HCT116 (cell line): ENCODE measurements at regions not wholly inside any gene's neighbourhood (a gene's known extent, or its start where the extent isn't known, plus 50 kb on each side); places are given as distances from the start of the nearest gene placed in this dataset.

Source experiments
- ATAC-seq: fragments of 200-7000 bp; cut with Tn5 transposase; 2 replicates; pipeline ENCODE4 v1.9.1; 2020; ENCODE audit warnings: mild to moderate bottlenecking, moderate library complexity
- BruUV-seq: library from RNA; stranded (reverse); fragments of 400-500 nt; replicated peaks from 2 replicates; lab custom pipeline; 2021; lab: Mats Ljungman, UMichigan
- CTCF ChIA-PET: fragments of 300-600 bp; sonication (Branson Sonifier 250); formaldehyde crosslinking; loops from one replicate; lab custom pipeline; 2021; ENCODE audit warnings: antibody characterized with exemption; lab: Charles Lee
- POLR2A ChIA-PET: fragments of 300-600, 350-600 bp; sonication (Branson Sonifier 250); formaldehyde crosslinking; loops from one replicate; lab custom pipeline; 2021; ENCODE audit warnings: antibody characterized with exemption; lab: Charles Lee
- RAD21 ChIA-PET, 2 experiments: fragments of 300-600 bp; sonication (Branson Sonifier 250); formaldehyde crosslinking; loops; one replicate each; lab custom pipeline; 2023; ENCODE audit warnings: low total read pairs in 2 of 2; ENCODE audit not compliant: uncharacterized antibody in 2 of 2, unreplicated experiment in 2 of 2, low non-redundant PET in 1 of 2; lab: Charles Lee
- DNase-seq: peaks from one replicate; pipeline ENCODE4 v3.0.0-alpha.2; 2010; ENCODE audit warnings: low read depth, low spot score
- H2AFZ ChIP-seq: fragments of 200-600 bp; shearing (Covaris generic), sonication (generic); 2 replicates; pipeline ENCODE4 v1.6.1; 2017; ENCODE audit warnings: low read depth, mixed run types, mixed read lengths, antibody characterized with exemption, low read length; ENCODE audit not compliant: poor library complexity, severe bottlenecking
- H3K27ac ChIP-seq: 2 replicates; pipeline ENCODE4 v1.5.1; 2012; ENCODE audit warnings: low read depth, low read length
- H3K27me3 ChIP-seq: fragments of 200-600 bp; sonication (generic); 2 replicates; pipeline ENCODE4 v1.6.1; 2016; ENCODE audit warnings: mixed run types, low read length, mixed read lengths; ENCODE audit not compliant: insufficient read depth
- H3K36me3 ChIP-seq, 2 experiments: fragments of 200-500 bp in 1 of 2; fragments of 200-600 bp in 1 of 2; sonication (Bioruptor generic) in 1 of 2; sonication (generic) in 1 of 2; 2 replicates each; pipeline versions ENCODE4 v1.5.1 to v1.6.1; 2014 to 2016; ENCODE audit warnings: low read length in 2 of 2, inconsistent platforms in 1 of 2, mixed read lengths in 1 of 2, mixed run types in 1 of 2; ENCODE audit not compliant: insufficient read depth in 2 of 2, control insufficient read depth in 1 of 2
- H3K4me1 ChIP-seq, 2 experiments: fragments of 200-600 bp in 1 of 2; sonication (generic) in 1 of 2; 2 replicates each; pipeline versions ENCODE4 v1.5.1 to v1.6.1; 2012 to 2017; ENCODE audit warnings: low read length in 2 of 2, inconsistent platforms in 1 of 2, mild to moderate bottlenecking in 1 of 2, mixed read lengths in 1 of 2, mixed run types in 1 of 2, moderate library complexity in 1 of 2; ENCODE audit not compliant: insufficient read depth in 2 of 2, control insufficient read depth in 1 of 2
- H3K4me2 ChIP-seq: fragments of 200-600 bp; sonication (generic); 2 replicates; pipeline ENCODE4 v1.6.1; 2017; ENCODE audit warnings: mixed run types, low read length, mixed read lengths
- H3K4me3 ChIP-seq, 2 experiments: fragments of 200-600 bp in 1 of 2; sonication (generic) in 1 of 2; replicated peaks in 1 of 2; 2 replicates each; pipeline ENCODE4 v1.5.1; 2011 to 2016; ENCODE audit warnings: low read length in 2 of 2, control low read depth in 1 of 2, low read depth in 1 of 2, mild to moderate bottlenecking in 1 of 2, mixed read lengths in 1 of 2, mixed run types in 1 of 2
- H3K79me2 ChIP-seq: fragments of 200-600 bp; sonication (generic); 2 replicates; pipeline ENCODE4 v1.6.1; 2017; ENCODE audit warnings: mild to moderate bottlenecking, mixed run types, low read length, moderate library complexity, mixed read lengths; ENCODE audit not compliant: insufficient read depth
- H3K9ac ChIP-seq: fragments of 200-600 bp; sonication (generic); 2 replicates; pipeline ENCODE4 v1.6.1; 2016; ENCODE audit warnings: low read length, mixed read lengths
- H3K9me2 ChIP-seq: fragments of 200-600 bp; sonication (generic), shearing (Covaris generic); 2 replicates; pipeline ENCODE4 v1.6.1; 2017; ENCODE audit warnings: mixed run types, mild to moderate bottlenecking, moderate library complexity; ENCODE audit not compliant: insufficient read depth
- H3K9me3 ChIP-seq, 2 experiments: fragments of 200-500 bp in 1 of 2; fragments of 200-600 bp in 1 of 2; sonication (Bioruptor generic) in 1 of 2; sonication (generic) in 1 of 2; 2 replicates each; pipeline ENCODE4 v1.6.1; 2014 to 2017; ENCODE audit warnings: low read length in 2 of 2, mixed read lengths in 2 of 2, inconsistent platforms in 1 of 2, low read depth in 1 of 2, mild to moderate bottlenecking in 1 of 2, mixed run types in 1 of 2, moderate library complexity in 1 of 2; ENCODE audit not compliant: control insufficient read depth in 1 of 2, insufficient read depth in 1 of 2
- H4K20me1 ChIP-seq: fragments of 200-600 bp; sonication (generic), shearing (Covaris generic); 2 replicates; pipeline ENCODE4 v1.6.1; 2017; ENCODE audit warnings: mixed run types, mild to moderate bottlenecking, moderate library complexity; ENCODE audit not compliant: insufficient read depth
- CBX3 ChIP-seq: IDR thresholded peaks from 2 replicates; pipeline ENCODE4 v1.6.1; 2012; ENCODE audit warnings: low read depth
- ELF1 ChIP-seq: IDR thresholded peaks from 2 replicates; pipeline ENCODE4 v1.6.1; 2012; ENCODE audit warnings: low read depth, borderline replicate concordance
- EZH2phosphoT487 ChIP-seq: fragments of 200-600 bp; IDR thresholded peaks from 2 replicates; pipeline ENCODE4 v1.6.1; 2018; ENCODE audit warnings: antibody characterized with exemption, borderline replicate concordance
- FOSL1 ChIP-seq: IDR thresholded peaks from 2 replicates; pipeline ENCODE4 v1.6.1; 2012; ENCODE audit warnings: low read depth
- MAX ChIP-seq: IDR thresholded peaks from 2 replicates; pipeline ENCODE4 v1.6.1; 2012
- RAD21 ChIP-seq: IDR thresholded peaks from 2 replicates; pipeline ENCODE4 v1.6.1; 2012; ENCODE audit warnings: low read depth, mild to moderate bottlenecking
- REST ChIP-seq: IDR thresholded peaks from 2 replicates; pipeline ENCODE4 v1.6.1; 2012; ENCODE audit warnings: low read depth
- SIN3A ChIP-seq: IDR thresholded peaks from 2 replicates; pipeline ENCODE4 v1.6.1; 2012; ENCODE audit warnings: low read depth
- SP1 ChIP-seq: IDR thresholded peaks from 2 replicates; pipeline ENCODE4 v1.6.1; 2012; ENCODE audit warnings: low read depth
- TCF7L2 ChIP-seq: IDR thresholded peaks from 2 replicates; pipeline ENCODE4 v1.7.0; 2011; ENCODE audit warnings: borderline replicate concordance, inconsistent platforms; ENCODE audit not compliant: insufficient read depth, insufficient read length; ENCODE audit errors: extremely low read depth
- intact Hi-C: fragments of 100-400 bp; cut with micrococcal nuclease; formaldehyde crosslinking; loops from 2 replicates; pipeline ENCODE4 v1.10.0; 2022

DNA sequence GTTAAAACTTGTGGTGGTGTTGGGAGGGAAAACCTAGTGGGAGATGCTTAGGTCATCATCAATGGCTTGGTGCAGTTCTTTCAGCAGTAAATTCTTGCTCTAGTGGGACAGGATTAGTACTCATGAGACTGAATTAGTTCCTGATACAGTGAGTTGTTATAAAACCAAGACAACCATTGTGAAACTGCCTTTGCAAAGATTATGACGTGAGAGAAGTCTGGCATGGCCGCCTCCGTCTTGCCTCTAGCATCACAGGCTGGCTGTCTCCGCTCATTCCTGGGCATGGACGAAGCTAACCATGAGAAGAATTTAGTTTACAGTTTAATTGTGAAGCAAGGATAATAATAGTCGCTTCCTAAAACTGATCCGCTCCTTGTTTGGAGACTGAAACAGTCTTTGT is 186.4 kb downstream of the KIF20B start:
- DNase-seq (no peak), ATAC-seq (no peak)
- Histone ChIP-seq H3K79me2 (no peaks in the 10 kb centered on the region), H3K4me2 (no peak overlapping the region), H3K4me3 (no peak overlapping the region), H3K9ac (no peak overlapping the region), H3K4me1 (no peaks in the 10 kb centered on the region; a peak in 1 of 4 replicates), H2AFZ (no peak overlapping the region), H3K36me3 (no peaks in the 10 kb centered on the region), H3K9me3 (no peaks in the 10 kb centered on the region), H3K9me2 (no peaks in the 10 kb centered on the region), H3K27ac (no peak overlapping the region), H3K27me3 (no peaks in the 10 kb centered on the region), H4K20me1 (no peaks in the 10 kb centered on the region)
- RAD21 ChIA-PET, result no interaction called here
- intact Hi-C loops, result no loop called here
- CTCF ChIA-PET, result no interaction called here
- BruUV-seq, result no TSS peak
- TF ChIP-seq SP1, result no peak
- no peak for TF ChIP-seq EZH2phosphoT487
- no peak for TF ChIP-seq TCF7L2
- TF ChIP-seq FOSL1, result no peak
- TF ChIP-seq CBX3, result no peak
- TF ChIP-seq SIN3A, result no peak
- no peak for TF ChIP-seq RAD21
- no peak for TF ChIP-seq MAX
- no peak for TF ChIP-seq ELF1
- no peak for TF ChIP-seq REST
- POLR2A ChIA-PET, result no interaction called here
